Uterus (tissue), 2 donors: ENCODE measurements at regions not wholly inside any gene's neighbourhood (a gene's known extent, or its start where the extent isn't known, plus 50 kb on each side); places are given as distances from the start of the nearest gene placed in this dataset.

Source experiments
- POLR2A ChIP-seq, 2 donors: fragments of 450-650 bp; IDR thresholded peaks; one replicate each; pipeline ENCODE4 v1.6.1; 2016; ENCODE audit warnings: antibody characterized with exemption in 2 of 2, mild to moderate bottlenecking in 1 of 2, moderate library complexity in 1 of 2
- TF ChIP-seq, protein P1 (sequence below), 4 experiments: fragments of 200-600 bp in 2 of 4; fragments of 450-650 bp in 2 of 4; sonication (generic) in 2 of 4; IDR thresholded peaks; one replicate each; pipeline ENCODE4 v1.5.1; 2016 to 2019; ENCODE audit warnings: antibody characterized with exemption in 4 of 4, mild to moderate bottlenecking in 2 of 4, moderate library complexity in 1 of 4

DNA sequence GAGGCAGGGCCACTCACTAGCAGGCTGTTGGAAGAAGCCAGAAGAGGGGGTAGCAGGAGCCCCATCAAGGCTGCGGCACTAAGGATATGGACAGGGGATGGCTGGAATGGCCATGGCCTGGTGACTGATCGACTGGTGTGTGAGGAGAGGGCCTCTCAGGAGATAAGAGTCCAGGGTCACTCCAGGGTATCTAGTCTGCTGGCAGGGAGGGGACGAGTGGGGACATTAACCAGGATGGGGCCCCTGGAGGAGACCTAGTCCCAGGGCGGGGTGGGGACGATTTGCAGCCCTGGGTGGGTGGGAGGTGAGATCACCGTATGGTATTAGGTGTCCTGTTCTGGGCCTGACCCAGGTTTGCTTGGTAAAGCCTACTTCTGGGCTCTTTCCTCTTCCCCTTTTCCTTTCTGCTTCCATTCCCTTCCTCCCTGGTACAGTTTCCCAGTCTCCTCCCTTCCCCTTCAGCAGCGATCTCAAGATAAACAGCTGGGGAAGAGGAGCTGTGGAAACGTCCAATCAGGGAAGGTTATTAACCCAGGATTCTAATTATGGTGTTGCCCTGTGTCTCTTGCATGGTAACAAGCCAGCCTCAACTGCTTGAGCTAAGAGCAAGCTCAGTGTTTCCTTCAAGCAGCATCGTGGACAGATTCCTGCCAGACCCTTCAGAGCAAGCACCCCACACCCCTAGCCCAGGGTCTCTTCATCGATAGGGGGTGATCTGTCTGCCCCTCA lies 233.2 kb downstream of the RPS24 start:
- TF ChIP-seq, protein P1, sequence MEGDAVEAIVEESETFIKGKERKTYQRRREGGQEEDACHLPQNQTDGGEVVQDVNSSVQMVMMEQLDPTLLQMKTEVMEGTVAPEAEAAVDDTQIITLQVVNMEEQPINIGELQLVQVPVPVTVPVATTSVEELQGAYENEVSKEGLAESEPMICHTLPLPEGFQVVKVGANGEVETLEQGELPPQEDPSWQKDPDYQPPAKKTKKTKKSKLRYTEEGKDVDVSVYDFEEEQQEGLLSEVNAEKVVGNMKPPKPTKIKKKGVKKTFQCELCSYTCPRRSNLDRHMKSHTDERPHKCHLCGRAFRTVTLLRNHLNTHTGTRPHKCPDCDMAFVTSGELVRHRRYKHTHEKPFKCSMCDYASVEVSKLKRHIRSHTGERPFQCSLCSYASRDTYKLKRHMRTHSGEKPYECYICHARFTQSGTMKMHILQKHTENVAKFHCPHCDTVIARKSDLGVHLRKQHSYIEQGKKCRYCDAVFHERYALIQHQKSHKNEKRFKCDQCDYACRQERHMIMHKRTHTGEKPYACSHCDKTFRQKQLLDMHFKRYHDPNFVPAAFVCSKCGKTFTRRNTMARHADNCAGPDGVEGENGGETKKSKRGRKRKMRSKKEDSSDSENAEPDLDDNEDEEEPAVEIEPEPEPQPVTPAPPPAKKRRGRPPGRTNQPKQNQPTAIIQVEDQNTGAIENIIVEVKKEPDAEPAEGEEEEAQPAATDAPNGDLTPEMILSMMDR (IDR thresholded peaks at IDR 0.05): no peak
- TF ChIP-seq POLR2A (IDR thresholded peaks at IDR 0.05): no peak
